Nephron progenitor cell (in vitro differentiated cells): ENCODE measurements at regions not wholly inside any gene's neighbourhood (a gene's known extent, or its start where the extent isn't known, plus 50 kb on each side); places are given as distances from the start of the nearest gene placed in this dataset.

Experiments
- DNase-seq: peaks from one replicate; pipeline ENCODE4 v3.0.0; 2021
- H3K27ac Mint-ChIP-seq: 2 replicates; pipeline ENCODE4 v1.8.0; 2021; ENCODE audit warnings: mild to moderate bottlenecking, moderate library complexity, mixed read lengths
- H3K27me3 Mint-ChIP-seq: 2 replicates; pipeline ENCODE4 v1.8.0; 2021; ENCODE audit warnings: mild to moderate bottlenecking, low read depth, mixed read lengths; ENCODE audit not compliant: poor library complexity
- H3K36me3 Mint-ChIP-seq: 2 replicates; pipeline ENCODE4 v1.8.0; 2021; ENCODE audit warnings: low read depth, mixed read lengths
- H3K4me1 Mint-ChIP-seq: 2 replicates; pipeline ENCODE4 v1.8.0; 2021; ENCODE audit warnings: mixed read lengths
- H3K4me3 Mint-ChIP-seq: 2 replicates; pipeline ENCODE4 v1.8.0; 2021; ENCODE audit warnings: mild to moderate bottlenecking, moderate library complexity, mixed read lengths
- H3K9me3 Mint-ChIP-seq: 2 replicates; pipeline ENCODE4 v1.8.0; 2021; ENCODE audit warnings: mild to moderate bottlenecking, moderate library complexity, mixed read lengths
- TF ChIP-seq, protein P1 (sequence below): fragments of 200-600 bp; sonication (generic); IDR thresholded peaks from 2 replicates; pipeline ENCODE4 v1.5.0; 2021; ENCODE audit warnings: antibody characterized with exemption

- Mint-ChIP-seq H3K9me3 (peaks cover 30% of the 10 kb centered on the region), H3K36me3 (peaks cover 6% of the 10 kb centered on the region), H3K4me1 (no peaks in the 10 kb centered on the region), H3K4me3 (no peak overlapping the region), H3K27ac (no peak overlapping the region), H3K27me3 (no peaks in the 10 kb centered on the region)
- TF ChIP-seq, protein P1, sequence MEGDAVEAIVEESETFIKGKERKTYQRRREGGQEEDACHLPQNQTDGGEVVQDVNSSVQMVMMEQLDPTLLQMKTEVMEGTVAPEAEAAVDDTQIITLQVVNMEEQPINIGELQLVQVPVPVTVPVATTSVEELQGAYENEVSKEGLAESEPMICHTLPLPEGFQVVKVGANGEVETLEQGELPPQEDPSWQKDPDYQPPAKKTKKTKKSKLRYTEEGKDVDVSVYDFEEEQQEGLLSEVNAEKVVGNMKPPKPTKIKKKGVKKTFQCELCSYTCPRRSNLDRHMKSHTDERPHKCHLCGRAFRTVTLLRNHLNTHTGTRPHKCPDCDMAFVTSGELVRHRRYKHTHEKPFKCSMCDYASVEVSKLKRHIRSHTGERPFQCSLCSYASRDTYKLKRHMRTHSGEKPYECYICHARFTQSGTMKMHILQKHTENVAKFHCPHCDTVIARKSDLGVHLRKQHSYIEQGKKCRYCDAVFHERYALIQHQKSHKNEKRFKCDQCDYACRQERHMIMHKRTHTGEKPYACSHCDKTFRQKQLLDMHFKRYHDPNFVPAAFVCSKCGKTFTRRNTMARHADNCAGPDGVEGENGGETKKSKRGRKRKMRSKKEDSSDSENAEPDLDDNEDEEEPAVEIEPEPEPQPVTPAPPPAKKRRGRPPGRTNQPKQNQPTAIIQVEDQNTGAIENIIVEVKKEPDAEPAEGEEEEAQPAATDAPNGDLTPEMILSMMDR = no peak
- DNase-seq = no peak
These were observed 140.3 kb upstream of the ODAD2 start for GRCh38 chr10:28139138-28139537.

DNA sequence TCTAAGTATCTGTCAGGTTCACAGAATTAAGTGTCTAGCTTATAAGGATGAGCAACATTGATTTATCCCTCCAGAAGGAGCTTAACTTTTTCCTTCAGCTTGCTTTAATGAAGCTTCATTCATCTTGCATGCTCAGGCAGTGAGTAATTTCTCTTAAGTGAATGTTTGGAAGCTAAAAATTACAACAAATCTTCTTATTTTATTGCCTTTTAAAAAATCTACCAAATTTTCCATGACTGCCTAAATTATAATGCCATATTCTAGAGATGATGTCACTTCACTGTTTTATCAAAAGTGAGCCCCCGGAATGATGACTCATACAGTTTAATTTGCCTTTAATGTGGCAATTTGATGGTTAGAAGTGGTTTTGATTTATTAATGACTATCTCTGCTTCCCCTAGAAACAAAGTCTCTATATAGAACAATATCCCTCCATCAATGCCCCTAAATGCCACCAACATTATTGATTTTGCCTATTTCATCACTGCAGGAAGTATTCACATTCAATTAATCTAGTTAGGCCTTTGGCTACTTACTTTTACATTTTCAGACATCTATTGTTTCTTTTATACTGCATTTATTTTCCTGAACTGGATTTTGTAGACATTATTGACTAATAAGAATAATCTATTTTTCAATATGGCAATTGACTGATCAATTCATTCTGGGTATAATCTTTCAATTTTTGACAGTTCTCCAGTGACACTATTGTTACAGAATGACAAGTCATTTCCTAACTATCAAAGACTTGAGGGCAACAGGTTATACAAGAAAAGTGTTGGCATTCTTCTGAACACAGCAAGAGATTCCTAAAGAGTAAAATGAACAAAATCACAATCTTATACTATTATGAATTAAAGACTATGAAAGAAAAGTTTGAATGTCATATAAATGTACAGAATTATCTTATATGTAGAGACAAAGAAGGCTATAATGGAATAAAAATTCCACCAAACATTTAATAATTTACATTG lies 139.3 kb upstream of the ODAD2 start:
- H3K27ac Mint-ChIP-seq = no peak overlapping the region
- H3K36me3 Mint-ChIP-seq = peaks cover 8% of the 10 kb centered on the region
- H3K4me1 Mint-ChIP-seq = no peaks in the 10 kb centered on the region
- DNase-seq = no peak
- peaks cover 37% of the 10 kb centered on the region for H3K9me3 Mint-ChIP-seq
- H3K27me3 Mint-ChIP-seq = no peaks in the 10 kb centered on the region
- TF ChIP-seq, protein P1 = no peak
- no peak overlapping the region for H3K4me3 Mint-ChIP-seq

DNA sequence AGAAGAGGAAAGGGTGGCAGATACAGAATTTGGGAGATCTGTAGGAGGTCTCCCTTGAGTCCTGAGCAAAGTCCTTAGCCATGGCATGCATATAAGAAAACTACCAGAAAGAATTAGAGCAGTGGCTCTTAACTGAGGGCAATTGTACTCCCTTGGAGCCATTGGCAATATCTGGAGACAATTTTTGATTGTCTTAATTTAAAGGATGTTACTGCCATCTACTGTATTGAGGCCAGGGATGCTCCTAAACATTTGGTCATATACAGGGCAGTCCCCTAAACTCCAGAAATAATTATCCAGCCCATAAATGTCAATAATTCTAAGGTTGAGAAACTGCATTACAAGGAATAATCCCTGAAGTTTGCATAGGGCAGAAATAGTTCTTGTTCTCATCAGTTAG lies 136.4 kb upstream of the ODAD2 start:
- Mint-ChIP-seq H3K9me3 (peaks cover 39% of the 10 kb centered on the region), H3K27me3 (no peaks in the 10 kb centered on the region), H3K27ac (no peak overlapping the region), H3K4me3 (no peak overlapping the region), H3K4me1 (no peaks in the 10 kb centered on the region), H3K36me3 (peaks cover 11% of the 10 kb centered on the region)
- DNase-seq = no peak
- TF ChIP-seq, protein P1 = no peak

DNA sequence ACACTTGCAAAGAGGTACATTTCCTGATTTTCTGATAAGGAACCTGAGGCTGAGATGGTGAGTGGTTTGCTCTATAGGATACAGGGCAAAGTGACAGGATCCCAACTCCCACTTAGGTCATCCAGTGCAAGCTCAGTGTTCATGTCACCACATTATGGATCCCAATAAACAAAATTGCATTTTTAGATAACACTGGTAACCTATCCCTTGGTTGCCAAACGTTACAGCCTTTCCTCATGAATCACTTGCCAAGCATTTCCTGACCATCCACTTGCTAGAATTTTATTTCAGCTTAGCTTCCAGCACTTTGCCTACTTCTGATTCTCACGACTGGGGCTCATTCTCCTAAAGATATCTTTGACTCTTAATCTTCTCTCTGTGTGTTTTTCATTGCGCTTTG lies 131.4 kb upstream of the ODAD2 start:
- Mint-ChIP-seq H3K4me3 (no peak overlapping the region), H3K27ac (no peak overlapping the region), H3K36me3 (peaks cover 16% of the 10 kb centered on the region), H3K4me1 (no peaks in the 10 kb centered on the region), H3K27me3 (no peaks in the 10 kb centered on the region), H3K9me3 (peaks cover 26% of the 10 kb centered on the region)
- no peak for DNase-seq
- TF ChIP-seq, protein P1 = no peak

DNA sequence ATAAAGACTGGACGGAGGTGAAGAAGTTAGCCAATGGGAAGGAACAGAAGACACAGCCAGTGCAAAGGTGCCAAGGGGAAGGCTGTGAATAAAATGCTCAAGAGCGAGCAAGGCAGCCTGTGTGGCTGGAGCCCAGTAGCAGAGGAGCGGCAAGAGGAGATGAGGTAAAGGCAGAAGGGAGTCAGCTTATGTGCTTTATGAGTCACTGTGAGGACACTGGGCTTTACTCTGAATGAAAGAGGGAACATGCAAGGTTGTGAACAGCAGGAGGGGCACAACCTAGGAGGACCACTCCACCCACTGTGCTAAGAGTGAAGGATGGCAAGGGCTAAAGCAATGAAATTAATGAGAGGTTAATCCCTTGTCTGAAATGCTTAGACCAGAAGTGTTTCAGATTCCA lies 129.0 kb upstream of the ODAD2 start:
- no peaks in the 10 kb centered on the region for H3K27me3 Mint-ChIP-seq
- H3K27ac Mint-ChIP-seq = no peak overlapping the region
- TF ChIP-seq, protein P1 = no peak
- peaks cover 11% of the 10 kb centered on the region for H3K36me3 Mint-ChIP-seq
- no peaks in the 10 kb centered on the region for H3K4me1 Mint-ChIP-seq
- no peak overlapping the region for H3K4me3 Mint-ChIP-seq
- DNase-seq = no peak
- peaks cover 11% of the 10 kb centered on the region for H3K9me3 Mint-ChIP-seq

DNA sequence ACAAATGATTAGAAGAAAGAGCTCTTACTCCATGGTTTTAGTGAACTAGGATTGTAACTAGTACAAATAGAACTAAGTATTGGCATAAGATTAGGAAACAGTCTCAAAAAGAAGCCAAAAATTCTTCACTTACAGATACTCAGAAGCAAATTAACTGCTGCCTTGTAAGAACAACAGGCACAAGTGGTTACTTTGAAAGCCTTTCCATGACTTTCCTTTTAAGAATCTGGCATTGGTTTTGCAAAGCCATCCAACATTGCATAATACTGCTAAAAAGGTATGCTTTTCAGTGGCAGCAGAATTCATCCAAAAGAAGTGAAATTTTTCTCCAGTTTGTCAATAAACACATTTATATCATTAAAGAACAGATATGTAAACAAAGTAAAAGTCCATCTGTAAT lies 126.8 kb upstream of the ODAD2 start:
- TF ChIP-seq, protein P1 = no peak
- H3K27ac Mint-ChIP-seq = no peak overlapping the region
- no peak overlapping the region for H3K4me3 Mint-ChIP-seq
- H3K4me1 Mint-ChIP-seq = peaks cover 3% of the 10 kb centered on the region
- H3K9me3 Mint-ChIP-seq = peaks cover 11% of the 10 kb centered on the region
- peaks cover 11% of the 10 kb centered on the region for H3K36me3 Mint-ChIP-seq
- no peaks in the 10 kb centered on the region for H3K27me3 Mint-ChIP-seq
- DNase-seq = no peak
